Stimulated activated naive CD8-positive, alpha-beta T cell treated with anti-CD3 and anti-CD28 coated beads, Interleukin-15, Interleukin-2, amounts not matched to agents 100 ng/mL and 50 ng/mL, for 24 hours (primary cell): ENCODE measurements at regions not wholly inside any gene's neighbourhood (a gene's known extent, or its start where the extent isn't known, plus 50 kb on each side); places are given as distances from the start of the nearest gene placed in this dataset.
"Not testable (repeated sequence)": the region's sequence is repeated elsewhere in the genome, so short reads cannot be mapped to it uniquely, and the experiment has no call there.

Experiments used
- H3K27ac Mint-ChIP-seq: one replicate; pipeline ENCODE4 v1.8.0; 2021; ENCODE audit warnings: mild to moderate bottlenecking, mixed read lengths
- H3K27me3 Mint-ChIP-seq: one replicate; pipeline ENCODE4 v1.8.0; 2021; ENCODE audit warnings: mixed read lengths
- H3K36me3 Mint-ChIP-seq: one replicate; pipeline ENCODE4 v1.8.0; 2021; ENCODE audit warnings: low read depth, mixed read lengths
- H3K4me1 Mint-ChIP-seq: one replicate; pipeline ENCODE4 v1.8.0; 2021; ENCODE audit warnings: low read depth, mixed read lengths
- H3K4me3 Mint-ChIP-seq: one replicate; pipeline ENCODE4 v1.8.0; 2021; ENCODE audit warnings: mild to moderate bottlenecking, mixed read lengths
- H3K9me3 Mint-ChIP-seq: one replicate; pipeline ENCODE4 v1.8.0; 2021; ENCODE audit warnings: mixed read lengths

GRCh38 chr10:130927157-130927556, 384.4 kb downstream of the TCERG1L start:
- H3K4me1 Mint-ChIP-seq = no peaks in the 10 kb centered on the region
- H3K9me3 Mint-ChIP-seq = no peaks in the 10 kb centered on the region
- H3K27me3 Mint-ChIP-seq = peaks cover 3% of the 10 kb centered on the region
- no peak overlapping the region for H3K4me3 Mint-ChIP-seq
- no peaks in the 10 kb centered on the region for H3K36me3 Mint-ChIP-seq
- H3K27ac Mint-ChIP-seq = no peak overlapping the region

- Mint-ChIP-seq H3K27ac (no peak overlapping the region), H3K9me3 (no peaks in the 10 kb centered on the region), H3K27me3 (peaks cover 3% of the 10 kb centered on the region), H3K36me3 (no peaks in the 10 kb centered on the region), H3K4me3 (no peak overlapping the region), H3K4me1 (no peaks in the 10 kb centered on the region)
Observed at GRCh38 chr10:130928306-130928705, 383.2 kb downstream of the TCERG1L start.

DNA sequence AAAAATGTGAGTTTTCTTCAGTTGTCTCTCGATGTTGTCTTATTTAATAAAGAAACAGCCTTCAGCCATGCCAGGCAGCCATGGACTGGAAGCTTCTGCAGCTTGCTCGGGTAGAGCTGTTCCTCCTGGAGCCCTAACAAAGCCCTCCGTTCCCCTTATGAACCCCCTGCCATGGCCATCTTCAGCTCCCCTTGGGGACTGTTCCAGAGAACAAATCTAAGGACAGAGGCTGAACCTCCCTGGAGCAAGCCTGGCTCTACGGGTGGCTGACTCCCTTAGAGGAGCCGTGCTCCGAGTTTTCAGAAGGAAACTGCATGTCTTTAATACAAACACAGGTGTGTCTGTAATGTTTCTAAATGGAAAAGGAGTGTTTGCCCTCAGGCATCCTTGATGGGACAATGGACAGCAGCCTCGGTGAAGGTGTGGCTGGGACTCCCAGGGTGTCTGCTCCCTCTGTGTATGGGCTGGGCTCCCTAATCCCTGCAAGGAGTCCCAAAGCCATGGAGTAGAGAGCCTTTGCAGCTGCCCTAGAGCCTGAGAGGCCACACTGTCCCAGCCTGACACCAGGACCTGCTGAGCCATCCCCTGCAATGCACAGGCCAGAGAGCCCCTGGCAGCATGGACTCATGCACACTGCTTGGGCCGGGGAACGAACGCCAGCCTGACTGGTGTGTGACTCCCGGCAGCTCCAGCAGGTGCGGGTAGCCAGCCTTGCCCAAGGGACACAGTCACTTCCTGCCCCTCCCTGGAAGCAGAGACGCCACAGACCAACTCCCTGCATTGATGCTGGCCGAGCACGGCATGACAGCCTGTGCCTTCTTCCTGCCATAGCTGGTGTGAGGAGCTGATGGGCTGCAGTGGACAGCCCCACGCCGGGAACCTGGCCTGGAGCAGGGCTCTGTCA, 381.8 kb downstream of the TCERG1L start:
- Mint-ChIP-seq H3K4me1 (no peaks in the 10 kb centered on the region), H3K27ac (no peak overlapping the region), H3K4me3 (no peak overlapping the region), H3K36me3 (no peaks in the 10 kb centered on the region), H3K27me3 (peaks cover 3% of the 10 kb centered on the region), H3K9me3 (no peaks in the 10 kb centered on the region)

DNA sequence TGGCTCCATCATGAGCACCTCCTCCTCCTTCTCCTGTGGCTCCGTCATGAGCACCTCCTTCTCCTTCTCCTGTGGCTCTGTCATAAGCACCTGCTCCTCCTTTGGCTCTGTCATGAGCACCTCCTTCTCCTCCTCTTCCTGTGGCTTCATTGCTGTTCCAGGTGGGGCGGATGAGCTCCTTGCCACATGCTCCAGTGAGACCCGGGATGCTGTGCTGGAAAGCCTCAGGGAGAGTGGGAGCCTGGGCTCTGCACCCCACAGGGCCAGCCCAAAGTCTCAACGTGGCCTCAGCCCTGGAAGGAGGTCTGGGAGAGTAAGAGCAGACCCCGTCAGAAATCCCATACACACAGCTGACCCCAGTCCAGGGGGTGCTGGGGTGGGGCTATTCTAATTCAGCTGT, 380.7 kb downstream of the TCERG1L start:
- no peaks in the 10 kb centered on the region for H3K36me3 Mint-ChIP-seq
- H3K9me3 Mint-ChIP-seq = no peaks in the 10 kb centered on the region
- H3K4me3 Mint-ChIP-seq = no peak overlapping the region
- H3K27me3 Mint-ChIP-seq = peaks cover 3% of the 10 kb centered on the region
- H3K27ac Mint-ChIP-seq = no peak overlapping the region
- no peaks in the 10 kb centered on the region for H3K4me1 Mint-ChIP-seq

- no peaks in the 10 kb centered on the region for H3K4me1 Mint-ChIP-seq
- H3K27ac Mint-ChIP-seq = no peak overlapping the region
- H3K36me3 Mint-ChIP-seq = no peaks in the 10 kb centered on the region
- H3K27me3 Mint-ChIP-seq = peaks cover 3% of the 10 kb centered on the region
- no peaks in the 10 kb centered on the region for H3K9me3 Mint-ChIP-seq
- no peak overlapping the region for H3K4me3 Mint-ChIP-seq
Observed at GRCh38 chr10:130931256-130931655, 380.3 kb downstream of the TCERG1L start.

- no peak overlapping the region for H3K4me3 Mint-ChIP-seq
- no peaks in the 10 kb centered on the region for H3K4me1 Mint-ChIP-seq
- H3K36me3 Mint-ChIP-seq = no peaks in the 10 kb centered on the region
- no peak overlapping the region for H3K27ac Mint-ChIP-seq
- H3K9me3 Mint-ChIP-seq = no peaks in the 10 kb centered on the region
- H3K27me3 Mint-ChIP-seq = peaks cover 3% of the 10 kb centered on the region
Observed at GRCh38 chr10:130932326-130933007, 379.1 kb downstream of the TCERG1L start.

GRCh38 chr10:130933008-130933390, 378.5 kb downstream of the TCERG1L start:
- no peak overlapping the region for H3K4me3 Mint-ChIP-seq
- H3K27ac Mint-ChIP-seq = no peak overlapping the region
- H3K27me3 Mint-ChIP-seq = peaks cover 2% of the 10 kb centered on the region
- no peaks in the 10 kb centered on the region for H3K36me3 Mint-ChIP-seq
- H3K9me3 Mint-ChIP-seq = no peaks in the 10 kb centered on the region
- no peaks in the 10 kb centered on the region for H3K4me1 Mint-ChIP-seq

- no peak overlapping the region for H3K4me3 Mint-ChIP-seq
- no peaks in the 10 kb centered on the region for H3K9me3 Mint-ChIP-seq
- no peaks in the 10 kb centered on the region for H3K36me3 Mint-ChIP-seq
- H3K4me1 Mint-ChIP-seq = no peaks in the 10 kb centered on the region
- H3K27me3 Mint-ChIP-seq = no peaks in the 10 kb centered on the region
- H3K27ac Mint-ChIP-seq = no peak overlapping the region
Observed at GRCh38 chr10:130934293-130935127, 377.0 kb downstream of the TCERG1L start.

DNA sequence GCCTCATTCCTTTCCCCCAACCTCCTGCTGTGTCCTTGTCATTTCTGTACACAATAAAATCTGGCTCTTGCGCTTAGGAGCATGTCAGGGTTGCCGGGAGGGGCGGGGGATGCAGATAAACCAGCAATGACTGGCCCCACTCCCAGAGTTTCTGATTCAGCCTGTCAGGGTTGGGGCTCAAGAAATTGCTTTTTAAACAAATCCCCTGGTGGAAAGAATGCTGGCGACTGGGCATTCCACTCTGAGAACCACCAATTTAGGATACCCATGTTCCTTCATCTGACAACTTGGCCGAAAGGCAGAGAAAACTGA, 376.4 kb downstream of the TCERG1L start:
- Mint-ChIP-seq H3K27ac (no peak overlapping the region), H3K4me3 (no peak overlapping the region), H3K9me3 (no peaks in the 10 kb centered on the region), H3K27me3 (no peaks in the 10 kb centered on the region), H3K4me1 (no peaks in the 10 kb centered on the region), H3K36me3 (no peaks in the 10 kb centered on the region)

- Mint-ChIP-seq H3K36me3 (no peaks in the 10 kb centered on the region), H3K9me3 (no peaks in the 10 kb centered on the region), H3K27ac (no peak overlapping the region), H3K4me3 (no peak overlapping the region), H3K27me3 (no peaks in the 10 kb centered on the region), H3K4me1 (no peaks in the 10 kb centered on the region)
Observed at GRCh38 chr10:130935897-130936550, 375.5 kb downstream of the TCERG1L start.

GRCh38 chr10:130936851-130937250, 374.7 kb downstream of the TCERG1L start:
- H3K27ac Mint-ChIP-seq = no peak overlapping the region
- H3K9me3 Mint-ChIP-seq = no peaks in the 10 kb centered on the region
- H3K4me1 Mint-ChIP-seq = no peaks in the 10 kb centered on the region
- no peak overlapping the region for H3K4me3 Mint-ChIP-seq
- no peaks in the 10 kb centered on the region for H3K36me3 Mint-ChIP-seq
- H3K27me3 Mint-ChIP-seq = no peaks in the 10 kb centered on the region

DNA sequence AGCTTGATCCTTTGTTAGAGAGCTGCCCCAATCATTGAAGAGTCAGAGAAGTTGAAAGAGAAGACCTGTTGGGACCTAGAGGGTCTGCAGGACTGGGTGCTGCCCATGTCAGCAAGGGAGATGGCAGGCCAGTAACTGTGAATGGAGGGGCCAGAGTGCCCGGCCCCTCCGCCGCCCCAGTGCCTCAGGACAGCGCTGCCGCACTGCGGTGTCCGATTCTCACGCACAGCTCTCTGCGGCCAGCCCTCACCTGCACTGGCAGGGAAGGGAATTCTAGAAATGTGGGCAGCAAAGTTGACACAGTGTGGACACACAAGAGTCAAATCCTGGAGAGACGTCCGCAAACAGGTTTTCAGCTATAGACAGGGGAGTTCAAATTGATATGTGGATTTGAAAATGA, 373.5 kb downstream of the TCERG1L start:
- Mint-ChIP-seq H3K27me3 (no peaks in the 10 kb centered on the region), H3K27ac (no peak overlapping the region), H3K36me3 (no peaks in the 10 kb centered on the region), H3K4me3 (no peak overlapping the region), H3K9me3 (no peaks in the 10 kb centered on the region), H3K4me1 (no peaks in the 10 kb centered on the region)

DNA sequence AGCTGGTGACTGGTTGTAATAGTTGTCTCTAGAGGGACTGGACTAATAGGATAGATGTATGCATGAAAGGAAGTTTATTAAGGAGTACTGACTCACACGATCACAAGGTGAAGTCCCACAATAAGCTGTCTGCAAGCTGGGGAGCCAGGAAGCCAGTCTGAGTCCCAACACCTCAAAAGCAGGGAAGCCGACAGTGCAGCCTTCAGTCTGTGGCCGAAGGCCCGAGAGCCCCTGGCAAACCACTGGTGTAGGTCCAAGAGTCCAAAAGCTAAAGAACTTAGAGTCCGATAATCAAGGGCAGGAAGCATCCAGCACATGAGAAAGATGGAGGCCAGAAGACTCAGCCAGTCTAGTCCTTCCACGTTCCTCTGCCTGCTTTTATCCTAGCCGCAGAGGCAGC, 372.6 kb downstream of the TCERG1L start:
- H3K27ac Mint-ChIP-seq, H3K4me1 Mint-ChIP-seq, H3K36me3 Mint-ChIP-seq, H3K27me3 Mint-ChIP-seq, H3K9me3 Mint-ChIP-seq, H3K4me3 Mint-ChIP-seq: not testable (repeated sequence)

GRCh38 chr10:130941886-130942285, 369.6 kb downstream of the TCERG1L start:
- no peaks in the 10 kb centered on the region for H3K36me3 Mint-ChIP-seq
- H3K4me3 Mint-ChIP-seq = no peak overlapping the region
- no peaks in the 10 kb centered on the region for H3K27me3 Mint-ChIP-seq
- H3K27ac Mint-ChIP-seq = no peak overlapping the region
- no peaks in the 10 kb centered on the region for H3K9me3 Mint-ChIP-seq
- H3K4me1 Mint-ChIP-seq = no peaks in the 10 kb centered on the region

DNA sequence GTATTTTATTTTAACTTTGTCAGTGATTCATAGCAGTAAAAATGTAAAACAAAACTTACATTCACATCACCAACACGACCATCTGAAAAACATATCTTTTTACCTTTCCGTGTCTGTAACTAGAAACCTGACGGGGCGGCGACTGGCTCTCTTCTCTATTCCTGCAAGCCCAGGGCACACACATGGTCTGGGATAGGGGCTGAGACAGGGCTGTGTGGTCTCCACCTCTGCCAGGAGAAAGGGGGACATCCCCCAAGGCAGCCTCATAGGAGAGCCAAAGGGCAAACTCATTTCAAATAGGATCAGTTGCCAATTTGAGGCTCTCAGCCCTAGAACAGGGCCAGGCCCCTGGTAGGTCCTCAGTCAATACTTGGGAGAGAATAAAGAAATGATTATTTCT, 359.4 kb downstream of the TCERG1L start:
- no peaks in the 10 kb centered on the region for H3K9me3 Mint-ChIP-seq
- H3K36me3 Mint-ChIP-seq = no peaks in the 10 kb centered on the region
- H3K4me1 Mint-ChIP-seq = no peaks in the 10 kb centered on the region
- H3K4me3 Mint-ChIP-seq = no peak overlapping the region
- no peak overlapping the region for H3K27ac Mint-ChIP-seq
- no peaks in the 10 kb centered on the region for H3K27me3 Mint-ChIP-seq
